ENCODE measurements at regions not wholly inside any gene's neighbourhood (a gene's known extent, or its start where the extent isn't known, plus 50 kb on each side); places are given as distances from the start of the nearest gene placed in this dataset.

- in situ Hi-C loops (cut with MboI): no loop called here
- Histone ChIP-seq H3K4me2 (ENCODE audit: unreplicated experiment) (no peak overlapping the region), H3K27ac (no peak overlapping the region)
These were observed 258.8 kb downstream of the PLPP3 start for GRCh38 chr1:56320464-56321149.

GRCh38 chr1:56317722-56318121 lies 261.6 kb downstream of the PLPP3 start:
- H3K27me3 ChIP-seq (replicated peaks; ENCODE audit: insufficient read depth): no peaks in the 10 kb centered on the region
- H2AFZ ChIP-seq: no peak overlapping the region
- H3K4me3 ChIP-seq: no peak overlapping the region
- H3K4me1 ChIP-seq (ENCODE audit: insufficient read depth): no peaks in the 10 kb centered on the region
- in situ Hi-C loops (cut with MboI): no loop called here
- H3K9ac ChIP-seq: no peak overlapping the region
- no peaks in the 10 kb centered on the region for H3K79me2 ChIP-seq (ENCODE audit: insufficient read depth)
- H3K9me3 ChIP-seq (ENCODE audit: low read depth): no peaks in the 10 kb centered on the region
- H4K20me1 ChIP-seq (ENCODE audit: insufficient read depth): no peaks in the 10 kb centered on the region
- H3K27ac ChIP-seq: no peak overlapping the region
- H3K9me2 ChIP-seq (ENCODE audit: insufficient read depth): no peaks in the 10 kb centered on the region
- no peak overlapping the region for H3K4me2 ChIP-seq (ENCODE audit: unreplicated experiment)
- no peaks in the 10 kb centered on the region for H3F3A ChIP-seq (ENCODE audit: insufficient read depth)
- WGBS, 2 experiments (ENCODE audit: low coverage in 1 of 2, low lambda C conversion rate in 2 of 2, missing lambda C conversion rate in 2 of 2): 84 to 92% methylated on average over 8 of the region's 8 CpGs
- no peak for DNase-seq
- TF ChIP-seq EZH2phosphoT487 (IDR thresholded peaks at IDR 0.05; ENCODE audit: insufficient read depth, low read depth) (no peak), EZH2 (IDR thresholded peaks at IDR 0.05; ENCODE audit: insufficient read depth, poor library complexity, severe bottlenecking) (no peak)
- no peaks in the 10 kb centered on the region for H3K36me3 ChIP-seq (ENCODE audit: low read depth)

More at GRCh38 chr1:56320464-56321149, 258.8 kb downstream of the PLPP3 start:
- Histone ChIP-seq H3K36me3 (ENCODE audit: low read depth) (no peaks in the 10 kb centered on the region), H3K4me1 (ENCODE audit: insufficient read depth) (0 out of 2 replicates have a peak, but pooled peaks cover 3% of the 10 kb centered on the region), H3F3A (ENCODE audit: insufficient read depth) (no peaks in the 10 kb centered on the region), H3K4me3 (no peak overlapping the region), H4K20me1 (ENCODE audit: insufficient read depth) (no peaks in the 10 kb centered on the region), H3K9ac (no peak overlapping the region), H3K9me3 (ENCODE audit: low read depth) (no peaks in the 10 kb centered on the region), H3K79me2 (ENCODE audit: insufficient read depth) (no peaks in the 10 kb centered on the region), H3K9me2 (ENCODE audit: insufficient read depth) (no peaks in the 10 kb centered on the region), H2AFZ (no peak overlapping the region), H3K27me3 (replicated peaks; ENCODE audit: insufficient read depth) (no peaks in the 10 kb centered on the region)
- TF ChIP-seq EZH2 (IDR thresholded peaks at IDR 0.05; ENCODE audit: insufficient read depth, poor library complexity, severe bottlenecking) (no peak), EZH2phosphoT487 (IDR thresholded peaks at IDR 0.05; ENCODE audit: insufficient read depth, low read depth) (no peak)
- WGBS, 2 experiments (ENCODE audit: low coverage in 1 of 2, low lambda C conversion rate in 2 of 2, missing lambda C conversion rate in 2 of 2): 33 to 44% methylated on average over 3 of the region's 3 CpGs
- no peak for DNase-seq

GRCh38 chr1:56315293-56315942 lies 263.9 kb downstream of the PLPP3 start:
- H3F3A ChIP-seq (ENCODE audit: insufficient read depth): no peaks in the 10 kb centered on the region
- TF ChIP-seq EZH2phosphoT487 (IDR thresholded peaks at IDR 0.05; ENCODE audit: insufficient read depth, low read depth) (no peak), EZH2 (IDR thresholded peaks at IDR 0.05; ENCODE audit: insufficient read depth, poor library complexity, severe bottlenecking) (no peak)
- in situ Hi-C loops (cut with MboI): no loop called here
- no peak overlapping the region for H3K27ac ChIP-seq
- no peak overlapping the region for H3K4me2 ChIP-seq (ENCODE audit: unreplicated experiment)
- no peak overlapping the region for H3K4me3 ChIP-seq
- no peak overlapping the region for H2AFZ ChIP-seq
- H4K20me1 ChIP-seq (ENCODE audit: insufficient read depth): no peaks in the 10 kb centered on the region
- no peaks in the 10 kb centered on the region for H3K36me3 ChIP-seq (ENCODE audit: low read depth)
- WGBS, 2 experiments (ENCODE audit: low coverage in 1 of 2, low lambda C conversion rate in 2 of 2, missing lambda C conversion rate in 2 of 2): 87 to 93% methylated on average over 3 of the region's 3 CpGs
- H3K27me3 ChIP-seq (replicated peaks; ENCODE audit: insufficient read depth): no peaks in the 10 kb centered on the region
- no peaks in the 10 kb centered on the region for H3K79me2 ChIP-seq (ENCODE audit: insufficient read depth)
- H3K9me3 ChIP-seq (ENCODE audit: low read depth): no peaks in the 10 kb centered on the region
- no peaks in the 10 kb centered on the region for H3K9me2 ChIP-seq (ENCODE audit: insufficient read depth)
- DNase-seq: no peak
- no peaks in the 10 kb centered on the region for H3K4me1 ChIP-seq (ENCODE audit: insufficient read depth)
- H3K9ac ChIP-seq: no peak overlapping the region

GRCh38 chr1:56313560-56313959 lies 265.8 kb downstream of the PLPP3 start:
- Histone ChIP-seq H3K27ac (no peak overlapping the region), H3K79me2 (ENCODE audit: insufficient read depth) (no peaks in the 10 kb centered on the region), H3K9me3 (ENCODE audit: low read depth) (no peaks in the 10 kb centered on the region), H2AFZ (no peak overlapping the region), H3K9me2 (ENCODE audit: insufficient read depth) (no peaks in the 10 kb centered on the region), H3F3A (ENCODE audit: insufficient read depth) (no peaks in the 10 kb centered on the region), H4K20me1 (ENCODE audit: insufficient read depth) (no peaks in the 10 kb centered on the region), H3K27me3 (replicated peaks; ENCODE audit: insufficient read depth) (no peaks in the 10 kb centered on the region), H3K4me3 (no peak overlapping the region), H3K36me3 (ENCODE audit: low read depth) (no peaks in the 10 kb centered on the region), H3K4me1 (ENCODE audit: insufficient read depth) (no peaks in the 10 kb centered on the region), H3K9ac (no peak overlapping the region), H3K4me2 (ENCODE audit: unreplicated experiment) (no peak overlapping the region)
- no peak for DNase-seq
- TF ChIP-seq EZH2 (IDR thresholded peaks at IDR 0.05; ENCODE audit: insufficient read depth, poor library complexity, severe bottlenecking): no peak
- no peak for TF ChIP-seq EZH2phosphoT487 (IDR thresholded peaks at IDR 0.05; ENCODE audit: insufficient read depth, low read depth)
- 91 to 96% methylated on average over 2 of the region's 2 CpGs for WGBS, 2 experiments (ENCODE audit: low coverage in 1 of 2, low lambda C conversion rate in 2 of 2, missing lambda C conversion rate in 2 of 2)
- in situ Hi-C loops (cut with MboI): no loop called here
